Hindlimb muscle (tissue), 1 donor: ENCODE measurements at regions not wholly inside any gene's neighbourhood (a gene's known extent, or its start where the extent isn't known, plus 50 kb on each side); places are given as distances from the start of the nearest gene placed in this dataset.
A peak's percentile ranks its signal among the peaks of the same experiment; 100 is the strongest.

ENCODE experiments used
- DNase-seq: peaks from one replicate; pipeline ENCODE4 v3.0.0-alpha.2; 2013

GRCh38 chr10:78248651-78249464 is 215.2 kb downstream of the RPS24 start:
- DNase-seq, result peak; percentile 40

- DNase-seq, result no peak
These were observed 216.0 kb downstream of the RPS24 start for GRCh38 chr10:78249690-78250089.

- DNase-seq, result no peak
These were observed 216.8 kb downstream of the RPS24 start for GRCh38 chr10:78250313-78251015.

GRCh38 chr10:78251016-78251385 is 217.3 kb downstream of the RPS24 start:
- no peak for DNase-seq

GRCh38 chr10:78252286-78252685 is 218.6 kb downstream of the RPS24 start:
- DNase-seq, result no peak

GRCh38 chr10:78253063-78253853 is 219.6 kb downstream of the RPS24 start:
- no peak for DNase-seq

- DNase-seq, result no peak
These were observed 220.3 kb downstream of the RPS24 start for GRCh38 chr10:78254013-78254412.

- no peak for DNase-seq
These were observed 221.6 kb downstream of the RPS24 start for GRCh38 chr10:78255214-78255613.

GRCh38 chr10:78255796-78256638 is 222.4 kb downstream of the RPS24 start:
- DNase-seq, result no peak

GRCh38 chr10:78258323-78259030 is 224.8 kb downstream of the RPS24 start:
- DNase-seq, result no peak

GRCh38 chr10:78259391-78259790 is 225.7 kb downstream of the RPS24 start:
- DNase-seq, result no peak

- no peak for DNase-seq
These were observed 226.5 kb downstream of the RPS24 start for GRCh38 chr10:78260141-78260540.

- DNase-seq, result no peak
These were observed 227.0 kb downstream of the RPS24 start for GRCh38 chr10:78260680-78261079.

- DNase-seq, result no peak
These were observed 227.6 kb downstream of the RPS24 start for GRCh38 chr10:78261291-78261690.

GRCh38 chr10:78262860-78263259 is 229.2 kb downstream of the RPS24 start:
- DNase-seq, result no peak

- DNase-seq, result no peak
These were observed 229.9 kb downstream of the RPS24 start for GRCh38 chr10:78263521-78263988.

GRCh38 chr10:78264361-78264760 is 230.7 kb downstream of the RPS24 start:
- no peak for DNase-seq

- DNase-seq, result no peak
These were observed 233.2 kb downstream of the RPS24 start for GRCh38 chr10:78266741-78267469.

GRCh38 chr10:78267598-78267997 is 233.9 kb downstream of the RPS24 start:
- DNase-seq, result no peak

GRCh38 chr10:78269060-78269459 is 235.4 kb downstream of the RPS24 start:
- no peak for DNase-seq

- DNase-seq, result no peak
These were observed 238.7 kb downstream of the RPS24 start for GRCh38 chr10:78272329-78272728.
